Endodermal cell (in vitro differentiated cells): ENCODE measurements at regions not wholly inside any gene's neighbourhood (a gene's known extent, or its start where the extent isn't known, plus 50 kb on each side); places are given as distances from the start of the nearest gene placed in this dataset.
A peak's percentile ranks its signal among the peaks of the same experiment; 100 is the strongest.

Experiments used
- DNase-seq: peaks from one replicate; pipeline ENCODE4 v3.0.0-alpha.2; 2017
- H3K27ac ChIP-seq: 2 replicates; pipeline ENCODE4 v1.5.1; 2013; ENCODE audit warnings: mild to moderate bottlenecking, low read depth, low read length, moderate library complexity
- H3K27me3 ChIP-seq: 2 replicates; pipeline ENCODE4 v1.6.1; 2013; ENCODE audit warnings: mild to moderate bottlenecking, low read length, moderate library complexity; ENCODE audit not compliant: insufficient read depth, control insufficient read depth, poor library complexity, severe bottlenecking
- H3K36me3 ChIP-seq: 2 replicates; pipeline ENCODE4 v1.7.0; 2013; ENCODE audit warnings: mild to moderate bottlenecking, low read length, moderate library complexity; ENCODE audit not compliant: control insufficient read depth, insufficient read depth
- H3K4me1 ChIP-seq: one replicate; pipeline ENCODE4 v1.7.0; 2013; ENCODE audit warnings: low read length; ENCODE audit not compliant: control insufficient read depth, insufficient read depth
- H3K4me3 ChIP-seq: 2 replicates; pipeline ENCODE4 v1.5.1; 2013; ENCODE audit warnings: mild to moderate bottlenecking, low read length, moderate library complexity
- H3K9ac ChIP-seq: 2 replicates; pipeline ENCODE4 v1.6.1; 2013; ENCODE audit warnings: mild to moderate bottlenecking, low read length, moderate library complexity; ENCODE audit not compliant: poor library complexity, severe bottlenecking; ENCODE audit errors: extremely low read depth
- H3K9me3 ChIP-seq: 2 replicates; pipeline ENCODE4 v1.6.1; 2013; ENCODE audit warnings: mild to moderate bottlenecking, low read length, moderate library complexity; ENCODE audit not compliant: control insufficient read depth
- H3K27ac Mint-ChIP-seq: 2 replicates; pipeline ENCODE4 v1.8.0; 2020; ENCODE audit warnings: mixed read lengths
- H3K27me3 Mint-ChIP-seq: 2 replicates; pipeline ENCODE4 v1.8.0; 2021; ENCODE audit warnings: mild to moderate bottlenecking, mixed read lengths; ENCODE audit not compliant: insufficient read depth
- H3K36me3 Mint-ChIP-seq: 2 replicates; pipeline ENCODE4 v1.8.0; 2020; ENCODE audit warnings: low read depth, mixed read lengths
- H3K4me1 Mint-ChIP-seq: 2 replicates; pipeline ENCODE4 v1.8.0; 2020; ENCODE audit warnings: mixed read lengths
- H3K4me3 Mint-ChIP-seq: 2 replicates; pipeline ENCODE4 v1.8.0; 2020; ENCODE audit warnings: mild to moderate bottlenecking, moderate library complexity, mixed read lengths
- H3K9me3 Mint-ChIP-seq: 2 replicates; pipeline ENCODE4 v1.8.0; 2020; ENCODE audit warnings: mild to moderate bottlenecking, mixed read lengths
- WGBS, 2 experiments: methylation state at CpG; one replicate each; pipeline versions ENCODE4 v1.1.5 to v1.1.7; 2013; ENCODE audit warnings: missing lambda C conversion rate in 2 of 2, mixed read lengths in 1 of 2; ENCODE audit not compliant: insufficient coverage in 1 of 2, insufficient read length in 1 of 2; 5-methylcytosine and 5-hydroxymethylcytosine counted together
- TF ChIP-seq, protein P1 (sequence below): fragments of 200-600 bp; sonication (generic); conservative IDR thresholded peaks from 2 replicates; pipeline ENCODE4 v1.5.0; 2021; ENCODE audit warnings: antibody characterized with exemption, mild to moderate bottlenecking

DNA sequence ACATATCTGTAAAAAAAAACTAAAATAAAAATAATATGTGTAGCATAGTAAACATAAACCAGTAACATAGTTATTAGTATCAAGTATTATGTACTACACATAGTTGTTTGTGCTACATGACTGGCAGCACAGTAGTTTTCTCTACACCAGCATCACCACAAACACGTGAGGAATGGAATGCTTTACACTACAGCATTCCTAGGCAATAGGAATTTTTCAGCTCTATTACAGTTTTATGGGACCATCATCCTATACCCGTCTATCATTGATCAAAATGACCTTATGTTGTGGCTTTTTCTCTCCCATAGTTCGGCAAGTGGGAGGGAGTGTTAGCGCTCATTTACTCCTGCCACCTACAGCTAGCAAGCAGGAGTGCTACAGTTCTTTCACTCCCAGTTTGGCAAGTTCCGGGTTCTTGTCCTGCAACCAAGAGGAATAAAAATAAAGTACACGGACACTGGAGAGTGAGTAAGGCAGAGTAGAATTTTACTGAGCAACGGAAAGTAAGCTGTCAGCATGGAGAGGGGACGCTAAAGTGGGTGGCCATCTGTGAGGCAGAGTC, 196.8 kb upstream of the HSF2 start:
- Histone ChIP-seq H3K27me3 (no peaks in the 10 kb centered on the region), H3K27ac (no peak overlapping the region), H3K4me1 (no peaks in the 10 kb centered on the region), H3K36me3 (no peaks in the 10 kb centered on the region), H3K9ac (no peak overlapping the region), H3K9me3 (no peaks in the 10 kb centered on the region), H3K4me3 (no peak overlapping the region)
- 87 to 92% methylated on average over 7 to 8 of the region's 8 CpGs for WGBS, 2 experiments
- no peaks in the 10 kb centered on the region for H3K4me1 Mint-ChIP-seq
- peak; percentile 58 for DNase-seq
- TF ChIP-seq, protein P1, sequence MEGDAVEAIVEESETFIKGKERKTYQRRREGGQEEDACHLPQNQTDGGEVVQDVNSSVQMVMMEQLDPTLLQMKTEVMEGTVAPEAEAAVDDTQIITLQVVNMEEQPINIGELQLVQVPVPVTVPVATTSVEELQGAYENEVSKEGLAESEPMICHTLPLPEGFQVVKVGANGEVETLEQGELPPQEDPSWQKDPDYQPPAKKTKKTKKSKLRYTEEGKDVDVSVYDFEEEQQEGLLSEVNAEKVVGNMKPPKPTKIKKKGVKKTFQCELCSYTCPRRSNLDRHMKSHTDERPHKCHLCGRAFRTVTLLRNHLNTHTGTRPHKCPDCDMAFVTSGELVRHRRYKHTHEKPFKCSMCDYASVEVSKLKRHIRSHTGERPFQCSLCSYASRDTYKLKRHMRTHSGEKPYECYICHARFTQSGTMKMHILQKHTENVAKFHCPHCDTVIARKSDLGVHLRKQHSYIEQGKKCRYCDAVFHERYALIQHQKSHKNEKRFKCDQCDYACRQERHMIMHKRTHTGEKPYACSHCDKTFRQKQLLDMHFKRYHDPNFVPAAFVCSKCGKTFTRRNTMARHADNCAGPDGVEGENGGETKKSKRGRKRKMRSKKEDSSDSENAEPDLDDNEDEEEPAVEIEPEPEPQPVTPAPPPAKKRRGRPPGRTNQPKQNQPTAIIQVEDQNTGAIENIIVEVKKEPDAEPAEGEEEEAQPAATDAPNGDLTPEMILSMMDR = peak; percentile 46
- no peaks in the 10 kb centered on the region for H3K27me3 Mint-ChIP-seq
- peaks cover 2% of the 10 kb centered on the region for H3K9me3 Mint-ChIP-seq
- no peaks in the 10 kb centered on the region for H3K36me3 Mint-ChIP-seq
- no peak overlapping the region for H3K27ac Mint-ChIP-seq
- H3K4me3 Mint-ChIP-seq = no peak overlapping the region

DNA sequence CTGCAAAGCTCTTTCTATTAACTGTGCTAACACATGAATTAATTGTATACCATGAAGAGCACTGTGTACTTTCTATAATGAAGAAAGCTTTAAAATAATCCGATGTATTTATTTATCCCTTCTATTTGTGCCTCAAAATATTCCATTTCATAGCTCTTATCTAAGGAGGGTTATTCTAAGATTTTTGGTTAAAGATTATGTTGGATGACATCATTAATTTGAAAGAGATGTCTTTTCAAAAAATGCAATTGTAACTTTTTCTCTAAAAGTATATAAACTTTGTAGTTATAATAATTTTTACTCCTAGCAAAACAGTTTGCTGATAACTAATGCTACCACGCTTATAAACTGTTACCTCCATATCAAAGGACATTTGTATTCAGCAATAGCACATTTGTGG, 192.4 kb upstream of the HSF2 start:
- no peak for DNase-seq
- Histone ChIP-seq H3K4me1 (no peaks in the 10 kb centered on the region), H3K36me3 (no peaks in the 10 kb centered on the region), H3K27ac (no peak overlapping the region), H3K4me3 (no peak overlapping the region), H3K9me3 (no peaks in the 10 kb centered on the region), H3K27me3 (no peaks in the 10 kb centered on the region), H3K9ac (no peak overlapping the region)
- TF ChIP-seq, protein P1 = no peak
- Mint-ChIP-seq H3K36me3 (no peaks in the 10 kb centered on the region), H3K4me3 (no peak overlapping the region), H3K9me3 (peaks cover 2% of the 10 kb centered on the region), H3K27me3 (no peaks in the 10 kb centered on the region), H3K4me1 (no peaks in the 10 kb centered on the region), H3K27ac (no peak overlapping the region)
- 100% methylated on average over 2 of the region's 2 CpGs; no CpG with 5 or more reads in 1 of the 2 experiments for WGBS, 2 experiments

DNA sequence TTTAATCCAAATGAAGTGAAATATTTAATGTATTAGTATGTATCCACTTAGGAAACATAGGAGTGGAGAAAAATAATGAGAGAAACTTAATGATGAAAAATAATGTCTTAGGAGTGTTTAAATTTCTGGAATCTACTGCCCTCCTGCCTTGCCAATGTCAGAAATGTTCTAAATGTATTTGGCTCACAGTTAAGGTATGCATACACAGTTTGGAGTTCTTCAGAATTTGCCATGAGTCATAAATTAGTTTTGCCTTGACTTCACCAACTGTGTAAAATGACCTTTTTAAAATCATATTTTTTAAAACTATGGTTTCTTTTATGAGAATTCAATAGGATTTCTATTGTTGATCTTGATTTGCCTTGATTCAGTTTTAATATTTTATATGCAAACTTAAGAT, 191.7 kb upstream of the HSF2 start:
- Histone ChIP-seq H3K4me1 (no peaks in the 10 kb centered on the region), H3K9ac (no peak overlapping the region), H3K27me3 (no peaks in the 10 kb centered on the region), H3K4me3 (no peak overlapping the region), H3K36me3 (no peaks in the 10 kb centered on the region), H3K27ac (no peak overlapping the region), H3K9me3 (no peaks in the 10 kb centered on the region)
- Mint-ChIP-seq H3K9me3 (peaks cover 2% of the 10 kb centered on the region), H3K4me3 (no peak overlapping the region), H3K27ac (no peak overlapping the region), H3K36me3 (no peaks in the 10 kb centered on the region), H3K27me3 (no peaks in the 10 kb centered on the region), H3K4me1 (no peaks in the 10 kb centered on the region)
- TF ChIP-seq, protein P1 = no peak
- DNase-seq = no peak
